ENCODE measurements at regions not wholly inside any gene's neighbourhood (a gene's known extent, or its start where the extent isn't known, plus 50 kb on each side); places are given as distances from the start of the nearest gene placed in this dataset.

GRCh38 chr6:155881826-155882526 lies 426.3 kb upstream of the NOX3 start:
- TF ChIP-seq CTCF (IDR thresholded peaks at IDR 0.05; ENCODE audit: low read depth, low read length): no peak
- no peak for TF ChIP-seq MAX (IDR thresholded peaks at IDR 0.05; ENCODE audit: low read depth, low read length)
